ENCODE measurements at regions not wholly inside any gene's neighbourhood (a gene's known extent, or its start where the extent isn't known, plus 50 kb on each side); places are given as distances from the start of the nearest gene placed in this dataset.
A peak's percentile ranks its signal among the peaks of the same experiment; 100 is the strongest.

DNA sequence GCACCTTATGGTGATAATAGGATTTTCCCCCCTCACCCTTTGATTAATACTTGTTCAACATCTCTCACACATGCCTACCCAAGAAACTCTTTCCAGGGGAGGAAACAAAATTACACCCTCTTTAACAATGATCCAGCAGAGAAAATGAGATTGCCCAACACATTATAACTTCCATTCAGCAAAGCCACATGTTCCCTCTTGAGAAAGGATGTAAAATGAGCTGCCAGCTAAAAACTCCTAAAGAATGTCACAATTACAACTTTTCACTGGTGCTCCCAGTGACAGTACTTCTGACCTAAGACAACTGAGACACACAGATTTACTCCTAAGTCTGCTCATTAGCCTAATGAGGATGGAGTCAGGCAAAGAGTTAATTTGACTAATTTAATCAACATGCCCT is 621.4 kb downstream of the DIAPH3 start:
- no peak overlapping the region for H3K4me3 ChIP-seq (ENCODE audit: low read length)
- DNase-seq (ENCODE audit: low read depth), result no peak
- TF ChIP-seq, protein P1, sequence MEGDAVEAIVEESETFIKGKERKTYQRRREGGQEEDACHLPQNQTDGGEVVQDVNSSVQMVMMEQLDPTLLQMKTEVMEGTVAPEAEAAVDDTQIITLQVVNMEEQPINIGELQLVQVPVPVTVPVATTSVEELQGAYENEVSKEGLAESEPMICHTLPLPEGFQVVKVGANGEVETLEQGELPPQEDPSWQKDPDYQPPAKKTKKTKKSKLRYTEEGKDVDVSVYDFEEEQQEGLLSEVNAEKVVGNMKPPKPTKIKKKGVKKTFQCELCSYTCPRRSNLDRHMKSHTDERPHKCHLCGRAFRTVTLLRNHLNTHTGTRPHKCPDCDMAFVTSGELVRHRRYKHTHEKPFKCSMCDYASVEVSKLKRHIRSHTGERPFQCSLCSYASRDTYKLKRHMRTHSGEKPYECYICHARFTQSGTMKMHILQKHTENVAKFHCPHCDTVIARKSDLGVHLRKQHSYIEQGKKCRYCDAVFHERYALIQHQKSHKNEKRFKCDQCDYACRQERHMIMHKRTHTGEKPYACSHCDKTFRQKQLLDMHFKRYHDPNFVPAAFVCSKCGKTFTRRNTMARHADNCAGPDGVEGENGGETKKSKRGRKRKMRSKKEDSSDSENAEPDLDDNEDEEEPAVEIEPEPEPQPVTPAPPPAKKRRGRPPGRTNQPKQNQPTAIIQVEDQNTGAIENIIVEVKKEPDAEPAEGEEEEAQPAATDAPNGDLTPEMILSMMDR (IDR thresholded peaks at IDR 0.05; ENCODE audit: insufficient read depth, low read depth, low read length, missing control alignments), result no peak

DNA sequence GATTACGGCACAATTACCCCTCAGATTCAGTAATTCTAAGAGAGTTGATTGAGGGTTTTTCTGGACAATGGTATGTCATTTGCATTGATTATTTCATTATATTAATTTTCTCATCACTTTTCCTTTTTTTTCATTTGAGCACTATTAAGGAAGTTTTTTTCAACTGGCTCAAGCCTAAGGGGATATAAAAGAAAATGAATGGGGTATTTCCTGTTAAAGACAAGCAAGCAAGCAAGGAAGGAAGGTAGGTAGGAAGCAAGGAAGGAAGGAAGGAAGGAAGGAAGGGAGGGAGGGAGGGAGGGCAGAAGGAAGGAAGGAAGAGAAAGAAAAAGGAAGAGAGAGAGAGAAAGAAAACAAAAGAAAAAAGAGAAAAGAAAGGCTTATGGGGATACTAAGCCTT is 620.3 kb downstream of the DIAPH3 start:
- no peak overlapping the region for H3K4me3 ChIP-seq (ENCODE audit: low read length)
- TF ChIP-seq, protein P1 (IDR thresholded peaks at IDR 0.05; ENCODE audit: insufficient read depth, low read depth, low read length, missing control alignments), result no peak
- no peak for DNase-seq (ENCODE audit: low read depth)

DNA sequence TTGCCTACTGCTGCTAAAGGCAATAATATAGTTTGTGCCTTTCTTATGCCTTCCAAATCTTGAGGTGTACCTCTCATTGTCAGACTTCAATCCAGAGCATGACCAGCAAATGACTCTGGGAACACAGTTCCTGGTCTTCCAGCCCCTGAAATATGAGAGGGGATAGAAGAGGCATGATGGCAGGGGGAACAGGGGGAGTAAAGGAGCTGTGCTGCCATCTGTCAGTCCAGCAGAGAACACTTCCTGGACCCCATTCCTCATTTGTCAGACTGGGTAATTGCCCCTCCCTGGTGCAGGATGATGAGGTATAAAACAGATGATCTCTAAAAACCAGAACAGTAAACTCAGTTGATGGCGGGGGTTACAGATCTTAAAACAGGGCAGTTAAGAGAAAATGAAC is 618.7 kb downstream of the DIAPH3 start:
- H3K4me3 ChIP-seq (ENCODE audit: low read length), result no peak overlapping the region
- TF ChIP-seq, protein P1 (IDR thresholded peaks at IDR 0.05; ENCODE audit: insufficient read depth, low read depth, low read length, missing control alignments), result no peak
- DNase-seq (ENCODE audit: low read depth), result no peak

DNA sequence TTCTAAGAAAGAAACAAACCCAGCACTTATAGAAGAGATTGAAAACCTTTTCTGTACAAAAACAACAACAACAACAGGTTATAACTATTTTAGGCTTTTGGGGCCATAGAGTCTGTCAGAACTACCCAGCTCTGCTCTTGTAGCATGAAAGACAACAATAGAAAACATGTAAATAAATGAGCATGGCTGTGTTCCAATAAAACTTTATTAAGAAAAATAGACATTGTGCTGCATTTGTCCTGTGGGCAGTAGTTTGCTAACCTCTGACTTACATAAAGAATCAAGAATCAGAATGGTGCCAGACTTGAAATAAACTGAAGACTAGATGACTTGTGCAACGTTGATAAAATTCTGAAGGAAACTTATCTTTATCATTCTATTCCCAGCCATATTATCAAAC is 617.5 kb downstream of the DIAPH3 start:
- TF ChIP-seq, protein P1 (IDR thresholded peaks at IDR 0.05; ENCODE audit: insufficient read depth, low read depth, low read length, missing control alignments), result no peak
- H3K4me3 ChIP-seq (ENCODE audit: low read length), result no peak overlapping the region
- no peak for DNase-seq (ENCODE audit: low read depth)

DNA sequence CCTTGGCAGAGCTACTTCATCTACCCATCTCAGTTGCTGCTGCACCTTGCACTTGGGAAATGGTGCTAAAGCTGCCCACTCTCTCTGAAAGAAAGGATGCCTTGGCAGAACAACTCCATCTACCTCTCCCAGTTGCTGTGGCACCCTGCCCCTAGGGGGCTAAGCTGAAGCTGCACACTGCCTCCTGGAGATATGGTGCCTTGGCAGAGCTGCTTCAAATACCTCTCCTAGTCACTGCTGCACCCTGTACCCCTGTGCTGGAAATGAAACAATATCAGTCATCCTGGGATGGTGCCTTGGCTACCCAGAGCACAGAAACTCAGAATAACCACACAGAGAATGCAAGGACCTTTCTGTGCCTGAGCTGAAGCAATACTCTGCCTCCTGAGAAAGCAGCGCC is 615.8 kb downstream of the DIAPH3 start:
- DNase-seq (ENCODE audit: low read depth), result no peak
- H3K4me3 ChIP-seq (ENCODE audit: low read length), result no peak overlapping the region
- TF ChIP-seq, protein P1 (IDR thresholded peaks at IDR 0.05; ENCODE audit: insufficient read depth, low read depth, low read length, missing control alignments), result no peak

DNA sequence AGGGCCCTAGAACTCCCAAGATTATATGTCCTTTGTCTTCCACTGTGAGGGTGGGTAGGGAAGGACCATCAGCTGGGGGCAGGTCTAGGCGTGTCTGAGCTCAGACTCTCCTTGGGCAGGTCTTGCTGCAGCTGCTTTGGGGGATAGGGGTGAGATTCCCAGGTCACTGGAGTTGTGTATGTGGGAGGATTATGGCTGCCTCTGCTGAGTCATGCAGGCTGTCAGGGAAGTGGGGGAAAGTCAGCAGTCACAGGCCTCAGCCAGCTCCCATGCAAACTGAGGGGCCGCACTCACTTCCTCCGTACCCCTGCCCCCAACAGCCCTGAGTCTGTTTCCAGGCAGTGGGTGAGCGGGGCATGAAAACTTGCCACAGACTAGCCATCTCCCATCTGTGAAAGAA is 600.8 kb downstream of the DIAPH3 start:
- DNase-seq (ENCODE audit: low read depth), result peak; percentile 1

DNA sequence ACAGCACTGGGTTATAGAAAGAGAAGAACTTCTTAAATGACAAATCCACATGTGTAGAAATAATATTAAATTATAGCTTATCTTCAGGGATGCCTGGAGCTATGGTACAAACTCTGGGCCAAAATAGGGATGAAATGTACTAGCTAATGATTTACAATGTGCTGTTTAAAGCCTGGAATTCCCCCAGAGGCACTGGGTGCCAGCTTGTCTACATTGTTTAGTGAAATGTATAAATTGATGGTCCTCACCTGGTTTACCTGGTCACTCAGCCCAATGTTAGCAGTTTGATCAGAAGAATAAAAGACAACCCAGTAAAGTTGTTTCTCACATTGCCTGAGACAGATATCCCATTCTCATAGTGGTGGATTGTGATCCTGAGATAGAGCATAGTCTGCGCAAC is 597.2 kb downstream of the DIAPH3 start:
- TF ChIP-seq, protein P1 (IDR thresholded peaks at IDR 0.05; ENCODE audit: insufficient read depth, low read depth, low read length, missing control alignments), result no peak
- DNase-seq (ENCODE audit: low read depth), result no peak

More for the DNA sequence above, 600.8 kb downstream of the DIAPH3 start:
- TF ChIP-seq, protein P1 (IDR thresholded peaks at IDR 0.05; ENCODE audit: insufficient read depth, low read depth, low read length, missing control alignments), result no peak
- H3K4me3 ChIP-seq (ENCODE audit: low read length), result no peak overlapping the region

More for the DNA sequence above, 597.2 kb downstream of the DIAPH3 start:
- H3K4me3 ChIP-seq (ENCODE audit: low read length), result no peak overlapping the region

Measured in epithelial cell of esophagus (primary cell).